NCI-H1092 treated with DMSO at 0.1 percent for 48 hours (cell line): ENCODE measurements at regions not wholly inside any gene's neighbourhood (a gene's known extent, or its start where the extent isn't known, plus 50 kb on each side); places are given as distances from the start of the nearest gene placed in this dataset.

ENCODE experiments used
- DNase-seq: peaks from one replicate; lab custom pipeline; 2025; lab: John Stamatoyannopoulos, UW

- no peak for DNase-seq
Observed at GRCh38 chr5:6832994-6833393, 119.8 kb downstream of the TENT4A start.

GRCh38 chr5:6833406-6833805, 120.2 kb downstream of the TENT4A start:
- DNase-seq = no peak

- no peak for DNase-seq
Observed at GRCh38 chr5:6837095-6837494, 123.9 kb downstream of the TENT4A start.

- DNase-seq = no peak
Observed at GRCh38 chr5:6837519-6838110, 124.4 kb downstream of the TENT4A start.

- no peak for DNase-seq
Observed at GRCh38 chr5:6838736-6839135, 125.5 kb downstream of the TENT4A start.

GRCh38 chr5:6840136-6840793, 127.0 kb downstream of the TENT4A start:
- DNase-seq = no peak

- no peak for DNase-seq
Observed at GRCh38 chr5:6843335-6843734, 130.1 kb downstream of the TENT4A start.

- DNase-seq = peak; percentile 41
Observed at GRCh38 chr5:6843821-6844220, 130.6 kb downstream of the TENT4A start.

- DNase-seq = no peak
Observed at GRCh38 chr5:6845856-6846255, 132.6 kb downstream of the TENT4A start.

- no peak for DNase-seq
Observed at GRCh38 chr5:6847870-6848269, 134.6 kb downstream of the TENT4A start.

GRCh38 chr5:6849316-6850105, 136.3 kb downstream of the TENT4A start:
- DNase-seq = no peak

GRCh38 chr5:6850106-6850432, 136.8 kb downstream of the TENT4A start:
- DNase-seq = no peak

- peak; percentile 52 for DNase-seq
Observed at GRCh38 chr5:6856653-6857052, 143.4 kb downstream of the TENT4A start.

- DNase-seq = no peak
Observed at GRCh38 chr5:6858419-6858818, 145.2 kb downstream of the TENT4A start.

GRCh38 chr5:6859023-6859422, 145.8 kb downstream of the TENT4A start:
- no peak for DNase-seq

GRCh38 chr5:6859951-6860638, 146.9 kb downstream of the TENT4A start:
- no peak for DNase-seq

- DNase-seq = no peak
Observed at GRCh38 chr5:6861036-6861435, 147.8 kb downstream of the TENT4A start.

- no peak for DNase-seq
Observed at GRCh38 chr5:6861667-6862066, 148.4 kb downstream of the TENT4A start.

GRCh38 chr5:6862306-6862705, 149.1 kb downstream of the TENT4A start:
- DNase-seq = no peak

GRCh38 chr5:6867712-6868111, 154.5 kb downstream of the TENT4A start:
- no peak for DNase-seq

GRCh38 chr5:6868171-6868570, 154.9 kb downstream of the TENT4A start:
- DNase-seq = peak; percentile 42

GRCh38 chr5:6868575-6869215, 155.5 kb downstream of the TENT4A start:
- DNase-seq = no peak
